MCF 10A (cell line): ENCODE measurements at regions not wholly inside any gene's neighbourhood (a gene's known extent, or its start where the extent isn't known, plus 50 kb on each side); places are given as distances from the start of the nearest gene placed in this dataset.

Source experiments
- BruUV-seq: library from RNA; stranded (reverse); fragments of 400-500 nt; replicated peaks from 2 replicates; lab custom pipeline; 2021; lab: Mats Ljungman, UMichigan
- CTCF ChIA-PET: fragments of 300-600 bp; sonication (Branson Sonifier 250); formaldehyde crosslinking; extraction: SDS; loops from one replicate; lab custom pipeline; 2021; ENCODE audit warnings: antibody characterized with exemption, inconsistent platforms; lab: Yijun Ruan, JAX
- POLR2A ChIA-PET: fragments of 300-600, 350-650 bp; sonication (Branson Sonifier 250); formaldehyde crosslinking; extraction: SDS; loops from one replicate; lab custom pipeline; 2020; ENCODE audit warnings: antibody characterized with exemption, inconsistent platforms; lab: Yijun Ruan, JAX
- DNase-seq: peaks from one replicate; pipeline ENCODE4 v3.0.0-alpha.2; 2018; ENCODE audit not compliant: unreplicated experiment
- H3K27ac Mint-ChIP-seq: one replicate; pipeline ENCODE4 v1.8.0; 2022; ENCODE audit warnings: mild to moderate bottlenecking, low read depth, mixed read lengths; ENCODE audit not compliant: unreplicated experiment
- H3K27me3 Mint-ChIP-seq: one replicate; pipeline ENCODE4 v1.8.0; 2022; ENCODE audit warnings: mixed read lengths; ENCODE audit not compliant: insufficient read depth, unreplicated experiment
- H3K36me3 Mint-ChIP-seq: one replicate; pipeline ENCODE4 v1.8.0; 2022; ENCODE audit warnings: mild to moderate bottlenecking, moderate library complexity, mixed read lengths; ENCODE audit not compliant: insufficient read depth, unreplicated experiment
- H3K4me1 Mint-ChIP-seq: one replicate; pipeline ENCODE4 v1.8.0; 2022; ENCODE audit warnings: mixed read lengths; ENCODE audit not compliant: insufficient read depth, unreplicated experiment
- H3K4me3 Mint-ChIP-seq: one replicate; pipeline ENCODE4 v1.8.0; 2022; ENCODE audit warnings: mild to moderate bottlenecking, moderate library complexity, mixed read lengths; ENCODE audit not compliant: unreplicated experiment
- H3K9me3 Mint-ChIP-seq: one replicate; pipeline ENCODE4 v1.8.0; 2022; ENCODE audit warnings: mixed read lengths; ENCODE audit not compliant: unreplicated experiment
- CTCF ChIP-seq: fragments of 200-600 bp; IDR thresholded peaks from one replicate; pipeline ENCODE4 v1.8.0; 2022; ENCODE audit warnings: antibody characterized with exemption, mild to moderate bottlenecking; ENCODE audit not compliant: unreplicated experiment
- intact Hi-C: fragments of 100-400 bp; cut with micrococcal nuclease; formaldehyde crosslinking; loops from 2 replicates; pipeline ENCODE4 v1.14.1; 2022

GRCh38 chr3:152176241-152176640 is 92.5 kb upstream of the MBNL1 start:
- Mint-ChIP-seq H3K27ac (no peak overlapping the region), H3K4me3 (no peak overlapping the region), H3K27me3 (no peaks in the 10 kb centered on the region), H3K4me1 (peaks cover 21% of the 10 kb centered on the region), H3K36me3 (no peaks in the 10 kb centered on the region), H3K9me3 (no peaks in the 10 kb centered on the region)
- no TSS peak for BruUV-seq
- CTCF ChIA-PET = interaction anchor here (1.1 kb wide), 1 partner anchor 9 kb away, joined by 3 read pairs; no protein-coding TSS in a partner anchor
- intact Hi-C loops = no loop called here
- TF ChIP-seq CTCF = no peak
- POLR2A ChIA-PET = interaction anchor here (0.7 to 2.3 kb wide), 7 partner anchors 10 to 228 kb away, joined by 3 to 13 read pairs (median 3); partner anchors contain the start of gene MBNL1
- no peak for DNase-seq

- TF ChIP-seq CTCF = no peak
- BruUV-seq = no TSS peak
- no peak overlapping the region for H3K27ac Mint-ChIP-seq
- no peaks in the 10 kb centered on the region for H3K9me3 Mint-ChIP-seq
- H3K4me1 Mint-ChIP-seq = peaks cover 21% of the 10 kb centered on the region
- H3K27me3 Mint-ChIP-seq = no peaks in the 10 kb centered on the region
- H3K4me3 Mint-ChIP-seq = no peak overlapping the region
- DNase-seq = no peak
- POLR2A ChIA-PET = interaction anchor here (0.7 to 2.3 kb wide), 3 partner anchors 9 to 92 kb away, joined by 3 to 13 read pairs (median 4); partner anchors contain the start of gene MBNL1
- CTCF ChIA-PET = interaction anchor here (1.2 kb wide), 1 partner anchor 105 kb away, joined by 3 read pairs; no protein-coding TSS in a partner anchor
- no peaks in the 10 kb centered on the region for H3K36me3 Mint-ChIP-seq
- intact Hi-C loops = no loop called here
These were observed 91.7 kb upstream of the MBNL1 start for GRCh38 chr3:152176998-152177397.

GRCh38 chr3:152177757-152178156 is 91.0 kb upstream of the MBNL1 start:
- DNase-seq = no peak
- Mint-ChIP-seq H3K4me1 (peaks cover 21% of the 10 kb centered on the region), H3K27ac (no peak overlapping the region), H3K9me3 (no peaks in the 10 kb centered on the region), H3K36me3 (no peaks in the 10 kb centered on the region), H3K27me3 (no peaks in the 10 kb centered on the region), H3K4me3 (no peak overlapping the region)
- no peak for TF ChIP-seq CTCF
- ChIA-PET POLR2A (interaction anchor here (0.5 to 1.4 kb wide), 4 partner anchors 20 to 90 kb away, joined by 3 to 4 read pairs (median 4); no protein-coding TSS in a partner anchor), CTCF (interaction anchor here (0.6 to 1.2 kb wide), 2 partner anchors 10 to 106 kb away, joined by 3 read pairs; no protein-coding TSS in a partner anchor)
- no TSS peak for BruUV-seq
- intact Hi-C loops = no loop called here

- Mint-ChIP-seq H3K4me1 (no peaks in the 10 kb centered on the region), H3K36me3 (no peaks in the 10 kb centered on the region), H3K27me3 (no peaks in the 10 kb centered on the region), H3K4me3 (no peak overlapping the region), H3K27ac (no peak overlapping the region), H3K9me3 (no peaks in the 10 kb centered on the region)
- peak; percentile 35 for DNase-seq
- BruUV-seq = no TSS peak
- intact Hi-C loops = loop anchor here (2.0 kb wide), 1 partner anchor 261 kb away; no protein-coding TSS in a partner anchor
- ChIA-PET POLR2A (no interaction called here), CTCF (interaction anchor here (0.6 kb wide), 1 partner anchor 82 kb away, joined by 3 read pairs; no protein-coding TSS in a partner anchor)
- no peak for TF ChIP-seq CTCF
These were observed 85.3 kb upstream of the MBNL1 start for GRCh38 chr3:152183473-152183872.
